ENCODE measurements at regions not wholly inside any gene's neighbourhood (a gene's known extent, or its start where the extent isn't known, plus 50 kb on each side); places are given as distances from the start of the nearest gene placed in this dataset.

GRCh38 chr4:106869551-106869950 lies 166.6 kb downstream of the DKK2 start:
- TF ChIP-seq CEBPB (IDR thresholded peaks at IDR 0.05) (no peak), RAD21 (IDR thresholded peaks at IDR 0.05; ENCODE audit: low read depth) (no peak), CREB1 (IDR thresholded peaks at IDR 0.05; ENCODE audit: low read depth) (no peak), EGR1 (IDR thresholded peaks at IDR 0.05) (no peak), NFIC (IDR thresholded peaks at IDR 0.05) (no peak), MAX (IDR thresholded peaks at IDR 0.05) (no peak), USF1 (IDR thresholded peaks at IDR 0.05) (no peak), TEAD4 (IDR thresholded peaks at IDR 0.05) (no peak), TCF12 (IDR thresholded peaks at IDR 0.05; ENCODE audit: low read depth) (no peak), TAF1 (IDR thresholded peaks at IDR 0.05; ENCODE audit: low read depth) (no peak), FOXM1 (IDR thresholded peaks at IDR 0.05; ENCODE audit: borderline replicate concordance, low read depth) (no peak), REST (IDR thresholded peaks at IDR 0.05; ENCODE audit: low read depth) (no peak), YY1 (IDR thresholded peaks at IDR 0.05; ENCODE audit: low read depth) (no peak), ZBTB7A (IDR thresholded peaks at IDR 0.05; ENCODE audit: low read depth) (no peak), EP300 (IDR thresholded peaks at IDR 0.05; ENCODE audit: borderline replicate concordance) (no peak)

- TF ChIP-seq EGR1 (IDR thresholded peaks at IDR 0.05) (no peak), CREB1 (IDR thresholded peaks at IDR 0.05; ENCODE audit: low read depth) (no peak), NFIC (IDR thresholded peaks at IDR 0.05) (no peak), TEAD4 (IDR thresholded peaks at IDR 0.05) (no peak), TCF12 (IDR thresholded peaks at IDR 0.05; ENCODE audit: low read depth) (no peak), REST (IDR thresholded peaks at IDR 0.05; ENCODE audit: low read depth) (no peak), RAD21 (IDR thresholded peaks at IDR 0.05; ENCODE audit: low read depth) (no peak), MAX (IDR thresholded peaks at IDR 0.05) (no peak), EP300 (IDR thresholded peaks at IDR 0.05; ENCODE audit: borderline replicate concordance) (no peak), YY1 (IDR thresholded peaks at IDR 0.05; ENCODE audit: low read depth) (no peak), TAF1 (IDR thresholded peaks at IDR 0.05; ENCODE audit: low read depth) (no peak), ZBTB7A (IDR thresholded peaks at IDR 0.05; ENCODE audit: low read depth) (no peak), FOXM1 (IDR thresholded peaks at IDR 0.05; ENCODE audit: borderline replicate concordance, low read depth) (no peak)
Observed at GRCh38 chr4:106868381-106869035, 167.6 kb downstream of the DKK2 start.

- TF ChIP-seq CEBPB (IDR thresholded peaks at IDR 0.05), result no peak
- no peak for TF ChIP-seq FOXM1 (IDR thresholded peaks at IDR 0.05; ENCODE audit: borderline replicate concordance, low read depth)
- no peak for TF ChIP-seq MAX (IDR thresholded peaks at IDR 0.05)
- no peak for TF ChIP-seq YY1 (IDR thresholded peaks at IDR 0.05; ENCODE audit: low read depth)
- TF ChIP-seq TCF12 (IDR thresholded peaks at IDR 0.05; ENCODE audit: low read depth), result no peak
- TF ChIP-seq USF1 (IDR thresholded peaks at IDR 0.05), result no peak
- no peak for TF ChIP-seq RAD21 (IDR thresholded peaks at IDR 0.05; ENCODE audit: low read depth)
- TF ChIP-seq TEAD4 (IDR thresholded peaks at IDR 0.05), result no peak
- TF ChIP-seq REST (IDR thresholded peaks at IDR 0.05; ENCODE audit: low read depth), result no peak
- no peak for TF ChIP-seq TAF1 (IDR thresholded peaks at IDR 0.05; ENCODE audit: low read depth)
- TF ChIP-seq NFIC (IDR thresholded peaks at IDR 0.05), result no peak
- no peak for TF ChIP-seq CREB1 (IDR thresholded peaks at IDR 0.05; ENCODE audit: low read depth)
- TF ChIP-seq EGR1 (IDR thresholded peaks at IDR 0.05), result no peak
Observed at GRCh38 chr4:106864231-106864630, 171.9 kb downstream of the DKK2 start.

Measured in Ishikawa (cell line).